GM23338 (cell line): ENCODE measurements at regions not wholly inside any gene's neighbourhood (a gene's known extent, or its start where the extent isn't known, plus 50 kb on each side); places are given as distances from the start of the nearest gene placed in this dataset.
"Not testable (repeated sequence)": the region's sequence is repeated elsewhere in the genome, so short reads cannot be mapped to it uniquely, and the experiment has no call there.

Experiments
- ATAC-seq: fragments of 200-7000 bp; cut with Tn5 transposase; 3 replicates; pipeline ENCODE4 v1.9.1; 2020
- DNase-seq: peaks from one replicate; pipeline ENCODE4 v3.0.0-alpha.2; 2015; ENCODE audit warnings: low spot score
- H2AFZ ChIP-seq: fragments of 200-600 bp; sonication (generic); 2 replicates; pipeline ENCODE4 v1.8.0; 2016; ENCODE audit warnings: antibody characterized with exemption, mild to moderate bottlenecking, moderate library complexity
- H3F3A ChIP-seq: fragments of 200-600 bp; sonication (generic); replicated peaks from 2 replicates; pipeline ENCODE4 v1.8.0; 2017; ENCODE audit warnings: antibody characterized with exemption, mixed run types, low read depth
- H3K27ac ChIP-seq: fragments of 200-600 bp; sonication (generic); 2 replicates; pipeline ENCODE4 v1.6.1; 2016; ENCODE audit warnings: low read depth
- H3K27me3 ChIP-seq: fragments of 200-600 bp; sonication (generic); 2 replicates; pipeline ENCODE4 v1.8.0; 2016; ENCODE audit warnings: mild to moderate bottlenecking, mixed run types, moderate library complexity; ENCODE audit not compliant: insufficient read depth
- H3K36me3 ChIP-seq: fragments of 200-600 bp; sonication (generic); 2 replicates; pipeline ENCODE4 v1.8.0; 2016; ENCODE audit warnings: mild to moderate bottlenecking; ENCODE audit not compliant: insufficient read depth
- H3K4me1 ChIP-seq: fragments of 200-600 bp; sonication (generic); 2 replicates; pipeline ENCODE4 v1.8.0; 2016; ENCODE audit warnings: mild to moderate bottlenecking, moderate library complexity; ENCODE audit not compliant: insufficient read depth
- H3K4me2 ChIP-seq: fragments of 200-600 bp; sonication (generic); 2 replicates; pipeline ENCODE4 v1.7.1; 2017; ENCODE audit warnings: mixed run types
- H3K4me3 ChIP-seq: fragments of 200-600 bp; sonication (generic); 2 replicates; pipeline ENCODE4 v1.6.1; 2016; ENCODE audit warnings: mixed run types
- H3K79me2 ChIP-seq: fragments of 200-600 bp; sonication (generic); replicated peaks from 2 replicates; pipeline ENCODE4 v1.8.0; 2017; ENCODE audit warnings: mild to moderate bottlenecking; ENCODE audit not compliant: insufficient read depth
- H3K9me2 ChIP-seq: fragments of 200-600 bp; sonication (generic); 2 replicates; pipeline ENCODE4 v1.8.0; 2017; ENCODE audit not compliant: insufficient read depth
- H4K20me1 ChIP-seq: fragments of 200-600 bp; sonication (generic); replicated peaks from 2 replicates; pipeline ENCODE4 v1.8.0; 2017; ENCODE audit warnings: mild to moderate bottlenecking; ENCODE audit not compliant: insufficient read depth
- H3K27ac Mint-ChIP-seq: 2 replicates; pipeline ENCODE4 v1.8.0; 2020; ENCODE audit warnings: inconsistent platforms, mild to moderate bottlenecking, moderate library complexity, mixed read lengths
- H3K27me3 Mint-ChIP-seq: 3 replicates; pipeline ENCODE4 v1.8.0; 2022; ENCODE audit warnings: low read depth, mild to moderate bottlenecking, moderate library complexity, mixed read lengths, inconsistent platforms; ENCODE audit not compliant: insufficient read depth, poor library complexity
- H3K36me3 Mint-ChIP-seq: 3 replicates; pipeline ENCODE4 v1.8.0; 2021; ENCODE audit warnings: low read depth, mild to moderate bottlenecking, inconsistent platforms, moderate library complexity, mixed read lengths
- H3K4me1 Mint-ChIP-seq: 3 replicates; pipeline ENCODE4 v1.8.0; 2020; ENCODE audit warnings: mild to moderate bottlenecking, inconsistent platforms, mixed read lengths
- H3K4me3 Mint-ChIP-seq: 3 replicates; pipeline ENCODE4 v1.8.0; 2021; ENCODE audit warnings: moderate library complexity, mild to moderate bottlenecking, inconsistent platforms, mixed read lengths
- H3K9me3 Mint-ChIP-seq: 3 replicates; pipeline ENCODE4 v1.8.0; 2020; ENCODE audit warnings: moderate library complexity, mild to moderate bottlenecking, inconsistent platforms, mixed read lengths
- CTCF ChIP-seq, 2 experiments: fragments of 200-600 bp in 1 of 2; sonication (generic) in 1 of 2; conservative IDR thresholded peaks; 2 replicates each; pipeline versions ENCODE4 v1.5.1 to v1.6.1; 2016 to 2017; ENCODE audit warnings: antibody characterized with exemption in 2 of 2, low read depth in 2 of 2, mild to moderate bottlenecking in 2 of 2, moderate library complexity in 1 of 2

GRCh38 chr3:75427486-75427885 is 236.6 kb upstream of the FRG2C start:
- ATAC-seq, H3K27me3 Mint-ChIP-seq, H3F3A ChIP-seq, H3K4me2 ChIP-seq, H3K4me3 Mint-ChIP-seq, H3K4me1 Mint-ChIP-seq, H3K27ac Mint-ChIP-seq, H3K9me2 ChIP-seq, H3K9me3 Mint-ChIP-seq, H4K20me1 ChIP-seq, H3K79me2 ChIP-seq, H3K36me3 ChIP-seq, H3K27me3 ChIP-seq, H3K4me3 ChIP-seq, H3K4me1 ChIP-seq, DNase-seq, H3K27ac ChIP-seq, H2AFZ ChIP-seq: not testable (repeated sequence)
- peaks cover 60% of the 10 kb centered on the region for H3K36me3 Mint-ChIP-seq

- H3K36me3 Mint-ChIP-seq = peaks cover 59% of the 10 kb centered on the region
- not testable (repeated sequence) for H3K27me3 ChIP-seq, H3K4me1 Mint-ChIP-seq, H3K36me3 ChIP-seq, H4K20me1 ChIP-seq, H3K9me3 Mint-ChIP-seq, H3K9me2 ChIP-seq, H3K27ac ChIP-seq, DNase-seq, H2AFZ ChIP-seq, H3K4me3 Mint-ChIP-seq, H3K27ac Mint-ChIP-seq, H3K4me3 ChIP-seq, H3K27me3 Mint-ChIP-seq, ATAC-seq, H3K4me2 ChIP-seq, H3K79me2 ChIP-seq, H3F3A ChIP-seq, H3K4me1 ChIP-seq
Measured at GRCh38 chr3:75427906-75428305, 236.2 kb upstream of the FRG2C start.

- H3K27me3 Mint-ChIP-seq, H3K27ac Mint-ChIP-seq, H3K4me1 Mint-ChIP-seq, H3K27me3 ChIP-seq, H3K4me1 ChIP-seq, H4K20me1 ChIP-seq, H3K79me2 ChIP-seq, H2AFZ ChIP-seq, ATAC-seq, H3K4me3 ChIP-seq, H3F3A ChIP-seq, H3K36me3 ChIP-seq, H3K9me2 ChIP-seq, H3K4me2 ChIP-seq, H3K4me3 Mint-ChIP-seq, H3K27ac ChIP-seq, H3K9me3 Mint-ChIP-seq: not testable (repeated sequence)
- DNase-seq = peak; percentile 77
- peak; percentile 72 to 81 for TF ChIP-seq CTCF (conservative IDR thresholded peaks at IDR 0.05; ENCODE audit: low read depth in 2 of 2)
- H3K36me3 Mint-ChIP-seq = peaks cover 54% of the 10 kb centered on the region
Measured at GRCh38 chr3:75429561-75430220, 234.4 kb upstream of the FRG2C start.

- not testable (repeated sequence) for H3K27ac Mint-ChIP-seq, DNase-seq, H3K27ac ChIP-seq, H3K4me3 ChIP-seq, H2AFZ ChIP-seq, H3K27me3 ChIP-seq, H3K79me2 ChIP-seq, H4K20me1 ChIP-seq, H3F3A ChIP-seq, H3K4me2 ChIP-seq, H3K27me3 Mint-ChIP-seq, H3K4me3 Mint-ChIP-seq, H3K4me1 Mint-ChIP-seq, ATAC-seq, H3K4me1 ChIP-seq, H3K9me3 Mint-ChIP-seq, H3K36me3 ChIP-seq, H3K9me2 ChIP-seq
- H3K36me3 Mint-ChIP-seq = peaks cover 52% of the 10 kb centered on the region
Measured at GRCh38 chr3:75430406-75430805, 233.7 kb upstream of the FRG2C start.

- ATAC-seq, H3K4me3 Mint-ChIP-seq, H2AFZ ChIP-seq, H3K27me3 Mint-ChIP-seq, H3K9me3 Mint-ChIP-seq, H3K27me3 ChIP-seq, H3K4me1 Mint-ChIP-seq, DNase-seq, H3K36me3 ChIP-seq, H3K4me2 ChIP-seq, H3K9me2 ChIP-seq, H3K79me2 ChIP-seq, H3K4me3 ChIP-seq, H3K27ac ChIP-seq, H3K27ac Mint-ChIP-seq, H3K4me1 ChIP-seq, H3F3A ChIP-seq, H4K20me1 ChIP-seq: not testable (repeated sequence)
- H3K36me3 Mint-ChIP-seq = peaks cover 47% of the 10 kb centered on the region
Measured at GRCh38 chr3:75431120-75431519, 233.0 kb upstream of the FRG2C start.

GRCh38 chr3:75432466-75432865 is 231.7 kb upstream of the FRG2C start:
- H3K4me2 ChIP-seq, ATAC-seq, H4K20me1 ChIP-seq, H3K9me2 ChIP-seq, DNase-seq, H3F3A ChIP-seq, H3K4me3 ChIP-seq, H3K27ac Mint-ChIP-seq, H3K27ac ChIP-seq, H3K9me3 Mint-ChIP-seq, H3K27me3 ChIP-seq, H2AFZ ChIP-seq, H3K4me3 Mint-ChIP-seq, H3K79me2 ChIP-seq, H3K36me3 ChIP-seq: not testable (repeated sequence)
- H3K4me1 ChIP-seq = peaks cover 13% of the 10 kb centered on the region
- peaks cover 10% of the 10 kb centered on the region for H3K27me3 Mint-ChIP-seq
- H3K36me3 Mint-ChIP-seq = peaks cover 40% of the 10 kb centered on the region
- peaks cover 17% of the 10 kb centered on the region for H3K4me1 Mint-ChIP-seq
